Fibroblast of lung (primary cell): ENCODE measurements at regions not wholly inside any gene's neighbourhood (a gene's known extent, or its start where the extent isn't known, plus 50 kb on each side); places are given as distances from the start of the nearest gene placed in this dataset.

ENCODE experiments used
- DNase-seq, 2 donors: peaks; one replicate each; pipeline versions ENCODE4 v3.0.0 to v3.0.0-alpha.2; 2010; ENCODE audit warnings: low read depth in 2 of 2
- H2AFZ ChIP-seq: 2 replicates; pipeline ENCODE4 v1.5.1; 2012; ENCODE audit warnings: low read length, control low read depth, inconsistent platforms
- H3K27ac ChIP-seq: 2 replicates; pipeline ENCODE4 v1.5.1; 2011; ENCODE audit warnings: low read length, control low read depth; ENCODE audit not compliant: insufficient read depth
- H3K27me3 ChIP-seq: 2 replicates; pipeline ENCODE4 v1.5.1; 2011; ENCODE audit warnings: mild to moderate bottlenecking, low read length; ENCODE audit not compliant: control insufficient read depth, insufficient read depth
- H3K36me3 ChIP-seq: 2 replicates; pipeline ENCODE4 v1.5.1; 2011; ENCODE audit warnings: low read length; ENCODE audit not compliant: control insufficient read depth, insufficient read depth
- H3K4me1 ChIP-seq: 2 replicates; pipeline ENCODE4 v1.5.1; 2011; ENCODE audit warnings: low read length; ENCODE audit not compliant: control insufficient read depth, insufficient read depth; ENCODE audit errors: extremely low read depth
- H3K4me2 ChIP-seq: 2 replicates; pipeline ENCODE4 v1.5.1; 2011; ENCODE audit warnings: low read length, control low read depth; ENCODE audit not compliant: insufficient read depth; ENCODE audit errors: extremely low read depth
- H3K4me3 ChIP-seq, 4 experiments: fragments of 200-600 bp in 1 of 4; sonication (generic) in 1 of 4; replicated peaks in 1 of 4; 2 replicates each; pipeline ENCODE4 v1.5.1; 2011 to 2016; ENCODE audit warnings: low read length in 4 of 4, low read depth in 3 of 4, mild to moderate bottlenecking in 3 of 4, control low read depth in 2 of 4, inconsistent platforms in 1 of 4, mixed read lengths in 1 of 4; ENCODE audit not compliant: insufficient read depth in 1 of 4; ENCODE audit errors: control extremely low read depth in 1 of 4
- H3K79me2 ChIP-seq: 2 replicates; pipeline ENCODE4 v1.5.1; 2012; ENCODE audit warnings: mild to moderate bottlenecking, low read length, inconsistent platforms; ENCODE audit not compliant: control insufficient read depth, insufficient read depth
- H3K9ac ChIP-seq: 2 replicates; pipeline ENCODE4 v1.5.1; 2011; ENCODE audit warnings: mild to moderate bottlenecking, low read length, control low read depth; ENCODE audit not compliant: insufficient read depth
- H3K9me3 ChIP-seq: 2 replicates; pipeline ENCODE4 v1.5.1; 2012; ENCODE audit warnings: low read depth, low read length; ENCODE audit not compliant: control insufficient read depth, insufficient read depth
- H4K20me1 ChIP-seq: 2 replicates; pipeline ENCODE4 v1.5.1; 2011; ENCODE audit warnings: low read length; ENCODE audit not compliant: control insufficient read depth, insufficient read depth; ENCODE audit errors: extremely low read depth
- EZH2 ChIP-seq: IDR thresholded peaks from 2 replicates; pipeline ENCODE4 v1.5.1; 2012; ENCODE audit warnings: low read length, control low read depth, mild to moderate bottlenecking; ENCODE audit errors: missing control alignments
- TF ChIP-seq, protein P1 (sequence below), 2 donors: IDR thresholded peaks in 1 of 2; conservative IDR thresholded peaks in 1 of 2; 1 replicate in 1 of 2; 2 replicates in 1 of 2; pipeline ENCODE4 v1.5.1; 2011 to 2012; ENCODE audit warnings: low read length in 2 of 2, control low read depth in 1 of 2, inconsistent platforms in 1 of 2, low read depth in 1 of 2, mild to moderate bottlenecking in 1 of 2

DNA sequence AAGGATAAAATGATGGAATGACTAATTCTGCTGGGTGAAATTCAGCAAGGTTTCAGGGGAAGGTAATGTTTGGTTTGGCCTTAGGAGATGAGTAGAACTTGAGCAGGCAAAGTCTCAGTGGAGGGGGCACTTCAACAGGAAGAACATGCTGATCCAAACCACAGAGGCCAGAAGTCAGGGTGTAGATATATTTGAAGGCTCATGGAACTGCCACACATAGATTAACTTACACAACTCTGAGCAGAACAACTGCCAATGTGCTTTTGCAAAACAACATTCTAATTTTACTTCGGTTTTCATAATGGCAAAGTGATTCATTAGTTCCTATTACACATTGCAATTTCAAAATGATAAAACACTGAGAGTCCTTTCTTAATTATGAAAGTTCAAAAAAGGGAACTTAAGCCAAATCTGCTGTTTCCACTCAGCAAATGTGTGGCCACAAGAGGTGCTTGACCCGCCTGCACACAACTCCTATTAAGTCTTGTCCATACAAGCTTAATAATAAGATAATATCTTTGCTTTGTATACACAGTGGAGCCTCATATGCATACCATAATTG is 284.8 kb downstream of the MREG start:
- DNase-seq = peak; percentile 99 to 100
- Histone ChIP-seq H3K9me3 (no peaks in the 10 kb centered on the region), H2AFZ (no peak overlapping the region), H3K4me3 (no peak overlapping the region), H3K36me3 (no peaks in the 10 kb centered on the region), H3K9ac (no peak overlapping the region), H4K20me1 (no peaks in the 10 kb centered on the region), H3K27me3 (no peaks in the 10 kb centered on the region), H3K79me2 (no peaks in the 10 kb centered on the region), H3K4me1 (peaks cover 9% of the 10 kb centered on the region), H3K4me2 (no peak overlapping the region), H3K27ac (no peak overlapping the region)
- TF ChIP-seq EZH2 = no peak
- TF ChIP-seq, protein P1, sequence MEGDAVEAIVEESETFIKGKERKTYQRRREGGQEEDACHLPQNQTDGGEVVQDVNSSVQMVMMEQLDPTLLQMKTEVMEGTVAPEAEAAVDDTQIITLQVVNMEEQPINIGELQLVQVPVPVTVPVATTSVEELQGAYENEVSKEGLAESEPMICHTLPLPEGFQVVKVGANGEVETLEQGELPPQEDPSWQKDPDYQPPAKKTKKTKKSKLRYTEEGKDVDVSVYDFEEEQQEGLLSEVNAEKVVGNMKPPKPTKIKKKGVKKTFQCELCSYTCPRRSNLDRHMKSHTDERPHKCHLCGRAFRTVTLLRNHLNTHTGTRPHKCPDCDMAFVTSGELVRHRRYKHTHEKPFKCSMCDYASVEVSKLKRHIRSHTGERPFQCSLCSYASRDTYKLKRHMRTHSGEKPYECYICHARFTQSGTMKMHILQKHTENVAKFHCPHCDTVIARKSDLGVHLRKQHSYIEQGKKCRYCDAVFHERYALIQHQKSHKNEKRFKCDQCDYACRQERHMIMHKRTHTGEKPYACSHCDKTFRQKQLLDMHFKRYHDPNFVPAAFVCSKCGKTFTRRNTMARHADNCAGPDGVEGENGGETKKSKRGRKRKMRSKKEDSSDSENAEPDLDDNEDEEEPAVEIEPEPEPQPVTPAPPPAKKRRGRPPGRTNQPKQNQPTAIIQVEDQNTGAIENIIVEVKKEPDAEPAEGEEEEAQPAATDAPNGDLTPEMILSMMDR (conservative IDR thresholded peaks at IDR 0.05 in 1 of 2, IDR thresholded peaks at IDR 0.05 in 1 of 2; ENCODE audit: low read depth in 1 of 2, low read length in 2 of 2) = peak in 1 of 2 donors; percentile 26

DNA sequence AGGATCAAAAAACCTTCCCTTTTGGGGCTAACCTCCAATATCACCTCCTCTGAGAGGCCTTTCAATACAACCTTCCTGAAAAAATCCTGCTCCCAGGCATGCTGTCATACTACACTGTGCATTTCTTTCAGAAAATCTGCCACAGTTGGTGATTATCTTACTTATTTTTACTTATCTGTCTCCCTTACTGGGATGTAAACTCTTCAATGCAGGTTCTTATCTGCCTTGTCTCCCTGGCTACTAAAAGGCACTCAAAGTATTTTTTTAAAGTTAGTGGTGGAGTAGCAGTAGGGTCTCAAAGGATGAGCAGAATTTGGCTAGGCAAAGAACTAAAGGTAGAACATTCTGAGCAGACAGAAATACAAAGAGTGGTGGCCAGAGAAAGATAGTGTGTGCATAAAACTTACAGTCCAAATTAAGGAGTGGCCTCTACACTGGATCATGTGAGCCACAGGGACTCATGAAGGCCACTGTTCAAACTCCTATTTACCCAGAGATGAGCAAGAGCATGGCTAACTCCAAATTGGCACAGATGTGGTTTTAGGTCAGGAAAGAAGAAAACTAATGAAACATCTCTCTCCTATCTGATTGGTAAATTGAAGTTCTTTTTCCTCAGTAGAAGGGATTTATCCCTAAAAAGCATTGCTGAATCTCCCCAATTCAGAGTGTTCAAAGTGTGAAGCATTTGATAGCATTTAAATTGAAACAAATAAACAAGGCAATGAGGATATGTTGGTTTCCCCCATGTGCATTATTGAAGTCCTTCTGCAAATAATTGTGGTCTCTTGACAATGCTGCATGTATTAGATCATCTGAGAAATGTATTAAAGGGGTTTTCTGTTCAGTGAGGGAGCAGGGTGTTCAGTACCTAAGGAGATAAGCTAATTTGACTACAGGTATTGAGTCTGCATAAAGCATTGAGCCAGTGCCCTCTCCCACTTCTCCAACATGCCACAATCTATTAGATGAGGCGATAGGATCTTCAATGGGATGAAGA is 285.5 kb downstream of the MREG start:
- peak in 1 of 2 donors; percentile 91 for DNase-seq
- H3K27ac ChIP-seq = peak overlapping the region; percentile 42
- H3K4me2 ChIP-seq = peak overlapping the region; percentile 0
- no peaks in the 10 kb centered on the region for H4K20me1 ChIP-seq
- H3K79me2 ChIP-seq = no peaks in the 10 kb centered on the region
- H3K36me3 ChIP-seq = no peaks in the 10 kb centered on the region
- H3K9ac ChIP-seq = no peak overlapping the region
- no peak for TF ChIP-seq EZH2
- TF ChIP-seq, protein P1 (conservative IDR thresholded peaks at IDR 0.05 in 1 of 2, IDR thresholded peaks at IDR 0.05 in 1 of 2; ENCODE audit: low read depth in 1 of 2, low read length in 2 of 2) = no peak
- no peak overlapping the region for H2AFZ ChIP-seq
- H3K4me1 ChIP-seq = peaks cover 9% of the 10 kb centered on the region
- no peak overlapping the region for H3K4me3 ChIP-seq
- H3K27me3 ChIP-seq = no peaks in the 10 kb centered on the region
- no peaks in the 10 kb centered on the region for H3K9me3 ChIP-seq

DNA sequence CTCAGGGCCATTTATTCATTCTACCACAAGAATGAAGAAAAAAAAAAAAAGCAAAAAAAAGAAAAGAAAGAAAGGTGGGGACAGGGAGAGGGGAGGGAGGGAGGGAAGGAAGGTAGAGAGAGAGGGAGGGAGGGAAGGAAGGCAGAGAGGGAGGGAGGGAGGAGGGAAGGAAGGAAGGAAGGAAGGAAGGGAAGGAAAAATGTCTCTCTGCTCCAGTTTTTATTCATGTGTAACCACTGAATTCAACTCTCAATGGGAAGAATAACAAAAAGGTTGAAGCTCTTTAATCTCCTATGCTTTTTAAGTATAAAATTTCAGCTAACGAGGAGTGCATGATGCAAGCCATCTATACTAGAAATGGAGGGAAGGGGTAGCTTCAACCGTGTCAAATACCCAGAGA is 287.3 kb downstream of the MREG start:
- Histone ChIP-seq H3K27ac (no peak overlapping the region), H2AFZ (no peak overlapping the region), H3K27me3 (no peaks in the 10 kb centered on the region), H3K9ac (no peak overlapping the region), H3K9me3 (no peaks in the 10 kb centered on the region), H3K4me1 (peaks cover 9% of the 10 kb centered on the region), H3K36me3 (no peaks in the 10 kb centered on the region), H4K20me1 (no peaks in the 10 kb centered on the region), H3K4me3 (no peak overlapping the region), H3K4me2 (no peak overlapping the region), H3K79me2 (no peaks in the 10 kb centered on the region)
- DNase-seq = no peak
- TF ChIP-seq EZH2 = no peak
- TF ChIP-seq, protein P1 (conservative IDR thresholded peaks at IDR 0.05 in 1 of 2, IDR thresholded peaks at IDR 0.05 in 1 of 2; ENCODE audit: low read depth in 1 of 2, low read length in 2 of 2) = no peak
